NT2/D1 (cell line): ENCODE measurements at regions not wholly inside any gene's neighbourhood (a gene's known extent, or its start where the extent isn't known, plus 50 kb on each side); places are given as distances from the start of the nearest gene placed in this dataset.

Experiments used
- DNase-seq: peaks from one replicate; pipeline ENCODE4 v3.0.0-alpha.2; 2011; ENCODE audit warnings: low read depth, low spot score
- H3K27me3 ChIP-seq: 2 replicates; pipeline ENCODE4 v1.6.0; 2011; ENCODE audit warnings: mild to moderate bottlenecking; ENCODE audit not compliant: insufficient read length, insufficient read depth
- H3K36me3 ChIP-seq: 2 replicates; pipeline ENCODE4 v1.6.1; 2011; ENCODE audit warnings: mild to moderate bottlenecking, low read length, mixed read lengths; ENCODE audit not compliant: insufficient read depth, insufficient read length
- H3K4me1 ChIP-seq: 2 replicates; pipeline ENCODE4 v1.5.1; 2011; ENCODE audit not compliant: insufficient read depth, insufficient read length
- H3K4me3 ChIP-seq: 2 replicates; pipeline ENCODE4 v1.5.1; 2011; ENCODE audit warnings: low read depth; ENCODE audit not compliant: insufficient read length
- H3K9ac ChIP-seq: 2 replicates; pipeline ENCODE4 v1.6.0; 2011; ENCODE audit warnings: low read depth; ENCODE audit not compliant: insufficient read length
- H3K9me3 ChIP-seq: 2 replicates; pipeline ENCODE4 v1.5.1; 2011; ENCODE audit warnings: mild to moderate bottlenecking, low read length; ENCODE audit not compliant: insufficient read depth
- SUZ12 ChIP-seq: IDR thresholded peaks from 2 replicates; pipeline ENCODE4 v1.6.1; 2011; ENCODE audit not compliant: insufficient read length, insufficient read depth; ENCODE audit errors: extremely low read depth
- YY1 ChIP-seq: IDR thresholded peaks from 2 replicates; pipeline ENCODE4 v1.6.1; 2011; ENCODE audit not compliant: insufficient read length, insufficient read depth
- ZNF274 ChIP-seq: IDR thresholded peaks from 2 replicates; pipeline ENCODE4 v1.6.1; 2011; ENCODE audit warnings: mild to moderate bottlenecking, low read depth, low read length

- TF ChIP-seq SUZ12, result no peak
- no peak for TF ChIP-seq YY1
- no peak for TF ChIP-seq ZNF274
- DNase-seq, result no peak
- H3K4me3 ChIP-seq, result no peak overlapping the region
Observed at GRCh38 chr2:150997066-150997465, 264.6 kb downstream of the RBM43 start.

GRCh38 chr2:150994076-150994475 is 267.6 kb downstream of the RBM43 start:
- TF ChIP-seq YY1 (no peak), SUZ12 (no peak), ZNF274 (no peak)
- Histone ChIP-seq H3K27me3 (no peaks in the 10 kb centered on the region), H3K9ac (no peak overlapping the region), H3K4me1 (no peaks in the 10 kb centered on the region), H3K9me3 (peaks cover 17% of the 10 kb centered on the region), H3K4me3 (no peak overlapping the region), H3K36me3 (no peaks in the 10 kb centered on the region)
- DNase-seq, result no peak

More at GRCh38 chr2:150997066-150997465, 264.6 kb downstream of the RBM43 start:
- Histone ChIP-seq H3K36me3 (no peaks in the 10 kb centered on the region), H3K9me3 (no peaks in the 10 kb centered on the region), H3K4me1 (no peaks in the 10 kb centered on the region), H3K27me3 (no peaks in the 10 kb centered on the region), H3K9ac (no peak overlapping the region)

- Histone ChIP-seq H3K36me3 (no peaks in the 10 kb centered on the region), H3K4me1 (no peaks in the 10 kb centered on the region), H3K9me3 (peaks cover 17% of the 10 kb centered on the region), H3K4me3 (no peak overlapping the region), H3K27me3 (no peaks in the 10 kb centered on the region), H3K9ac (no peak overlapping the region)
- no peak for TF ChIP-seq ZNF274
- no peak for TF ChIP-seq YY1
- TF ChIP-seq SUZ12, result no peak
- DNase-seq, result no peak
Observed at GRCh38 chr2:150989969-150990368, 271.7 kb downstream of the RBM43 start.

GRCh38 chr2:150985741-150986140 is 275.9 kb downstream of the RBM43 start:
- H3K4me1 ChIP-seq, result no peaks in the 10 kb centered on the region
- H3K9ac ChIP-seq, result no peak overlapping the region
- no peak overlapping the region for H3K4me3 ChIP-seq
- no peaks in the 10 kb centered on the region for H3K27me3 ChIP-seq
- peaks cover 14% of the 10 kb centered on the region for H3K9me3 ChIP-seq
- no peaks in the 10 kb centered on the region for H3K36me3 ChIP-seq
- no peak for TF ChIP-seq YY1
- TF ChIP-seq ZNF274, result no peak
- TF ChIP-seq SUZ12, result no peak
- DNase-seq, result no peak

- no peaks in the 10 kb centered on the region for H3K9me3 ChIP-seq
- no peaks in the 10 kb centered on the region for H3K4me1 ChIP-seq
- H3K27me3 ChIP-seq, result no peaks in the 10 kb centered on the region
- H3K4me3 ChIP-seq, result no peak overlapping the region
- H3K9ac ChIP-seq, result no peak overlapping the region
- no peaks in the 10 kb centered on the region for H3K36me3 ChIP-seq
- TF ChIP-seq SUZ12, result no peak
- TF ChIP-seq YY1, result no peak
- TF ChIP-seq ZNF274, result no peak
- no peak for DNase-seq
Observed at GRCh38 chr2:150983314-150983897, 278.3 kb downstream of the RBM43 start.

GRCh38 chr2:150981826-150982225 is 279.8 kb downstream of the RBM43 start:
- Histone ChIP-seq H3K9ac (no peak overlapping the region), H3K9me3 (no peaks in the 10 kb centered on the region), H3K4me1 (no peaks in the 10 kb centered on the region), H3K4me3 (no peak overlapping the region), H3K36me3 (no peaks in the 10 kb centered on the region), H3K27me3 (no peaks in the 10 kb centered on the region)
- DNase-seq, result no peak
- TF ChIP-seq ZNF274 (no peak), YY1 (no peak), SUZ12 (no peak)

GRCh38 chr2:150978053-150978452 is 283.6 kb downstream of the RBM43 start:
- Histone ChIP-seq H3K9me3 (no peaks in the 10 kb centered on the region), H3K4me3 (no peak overlapping the region), H3K36me3 (no peaks in the 10 kb centered on the region), H3K4me1 (no peaks in the 10 kb centered on the region), H3K9ac (no peak overlapping the region), H3K27me3 (no peaks in the 10 kb centered on the region)
- DNase-seq, result no peak
- TF ChIP-seq YY1, result no peak
- no peak for TF ChIP-seq SUZ12
- TF ChIP-seq ZNF274, result no peak
